HCT116 (cell line): ENCODE measurements at regions not wholly inside any gene's neighbourhood (a gene's known extent, or its start where the extent isn't known, plus 50 kb on each side); places are given as distances from the start of the nearest gene placed in this dataset.

ENCODE experiments used
- CTCF ChIP-seq, 3 experiments: fragments of 200-600 bp in 1 of 3; sonication (generic) in 1 of 3; IDR thresholded peaks in 2 of 3; conservative IDR thresholded peaks in 1 of 3; 2 replicates each; pipeline ENCODE4 v1.5.1; 2012 to 2017; ENCODE audit warnings: low read depth in 2 of 3, low read length in 2 of 3, antibody characterized with exemption in 1 of 3, borderline replicate concordance in 1 of 3, control low read depth in 1 of 3, mild to moderate bottlenecking in 1 of 3, mixed read lengths in 1 of 3, mixed run types in 1 of 3, moderate library complexity in 1 of 3; ENCODE audit not compliant: insufficient read depth in 1 of 3
- EZH2 ChIP-seq: fragments of 200-600 bp; sonication (generic); IDR thresholded peaks from 2 replicates; pipeline ENCODE4 v1.6.1; 2017; ENCODE audit warnings: antibody characterized with exemption, mixed run types
- EZH2phosphoT487 ChIP-seq: fragments of 200-600 bp; IDR thresholded peaks from 2 replicates; pipeline ENCODE4 v1.6.1; 2018; ENCODE audit warnings: antibody characterized with exemption, borderline replicate concordance

- TF ChIP-seq CTCF (IDR thresholded peaks at IDR 0.05 in 2 of 3, conservative IDR thresholded peaks at IDR 0.05 in 1 of 3; ENCODE audit: borderline replicate concordance in 1 of 3, insufficient read depth in 1 of 3, low read depth in 2 of 3, low read length in 2 of 3) = no peak
- no peak for TF ChIP-seq EZH2
- TF ChIP-seq EZH2phosphoT487 = no peak
Observed at GRCh38 chr2:128638341-128639119, 319.9 kb upstream of the HS6ST1 start.
